VCaP (cell line): ENCODE measurements at regions not wholly inside any gene's neighbourhood (a gene's known extent, or its start where the extent isn't known, plus 50 kb on each side); places are given as distances from the start of the nearest gene placed in this dataset.

ENCODE experiments used
- H3K27ac ChIP-seq: fragments of 450-650 bp; 2 replicates; pipeline ENCODE4 v1.5.1; 2017
- TF ChIP-seq, protein P1 (sequence below): fragments of 450-650 bp; conservative IDR thresholded peaks from 2 replicates; pipeline ENCODE4 v1.5.1; 2017; ENCODE audit warnings: mild to moderate bottlenecking, moderate library complexity

DNA sequence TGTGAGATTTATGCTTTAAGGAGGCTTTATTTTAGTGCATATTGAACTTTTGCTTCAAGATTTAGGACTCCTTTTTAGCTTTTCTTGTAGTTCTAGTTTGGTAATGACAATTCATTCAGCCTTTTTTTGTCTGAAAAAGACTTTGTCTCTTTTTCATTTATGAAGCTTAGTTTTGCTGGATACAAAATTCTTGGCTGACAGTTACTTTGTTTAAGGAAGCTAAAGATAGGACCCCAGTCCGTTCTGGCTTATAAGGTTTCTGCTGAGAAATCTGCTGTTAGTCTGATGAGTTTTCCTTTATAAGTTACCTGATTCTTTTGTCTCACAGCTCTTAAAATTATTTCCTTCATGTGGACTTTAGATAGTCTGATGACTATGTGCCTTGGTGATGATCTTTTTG, 142.8 kb upstream of the B3GAT2 start:
- H3K27ac ChIP-seq: no peak overlapping the region
- TF ChIP-seq, protein P1, sequence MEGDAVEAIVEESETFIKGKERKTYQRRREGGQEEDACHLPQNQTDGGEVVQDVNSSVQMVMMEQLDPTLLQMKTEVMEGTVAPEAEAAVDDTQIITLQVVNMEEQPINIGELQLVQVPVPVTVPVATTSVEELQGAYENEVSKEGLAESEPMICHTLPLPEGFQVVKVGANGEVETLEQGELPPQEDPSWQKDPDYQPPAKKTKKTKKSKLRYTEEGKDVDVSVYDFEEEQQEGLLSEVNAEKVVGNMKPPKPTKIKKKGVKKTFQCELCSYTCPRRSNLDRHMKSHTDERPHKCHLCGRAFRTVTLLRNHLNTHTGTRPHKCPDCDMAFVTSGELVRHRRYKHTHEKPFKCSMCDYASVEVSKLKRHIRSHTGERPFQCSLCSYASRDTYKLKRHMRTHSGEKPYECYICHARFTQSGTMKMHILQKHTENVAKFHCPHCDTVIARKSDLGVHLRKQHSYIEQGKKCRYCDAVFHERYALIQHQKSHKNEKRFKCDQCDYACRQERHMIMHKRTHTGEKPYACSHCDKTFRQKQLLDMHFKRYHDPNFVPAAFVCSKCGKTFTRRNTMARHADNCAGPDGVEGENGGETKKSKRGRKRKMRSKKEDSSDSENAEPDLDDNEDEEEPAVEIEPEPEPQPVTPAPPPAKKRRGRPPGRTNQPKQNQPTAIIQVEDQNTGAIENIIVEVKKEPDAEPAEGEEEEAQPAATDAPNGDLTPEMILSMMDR: no peak

DNA sequence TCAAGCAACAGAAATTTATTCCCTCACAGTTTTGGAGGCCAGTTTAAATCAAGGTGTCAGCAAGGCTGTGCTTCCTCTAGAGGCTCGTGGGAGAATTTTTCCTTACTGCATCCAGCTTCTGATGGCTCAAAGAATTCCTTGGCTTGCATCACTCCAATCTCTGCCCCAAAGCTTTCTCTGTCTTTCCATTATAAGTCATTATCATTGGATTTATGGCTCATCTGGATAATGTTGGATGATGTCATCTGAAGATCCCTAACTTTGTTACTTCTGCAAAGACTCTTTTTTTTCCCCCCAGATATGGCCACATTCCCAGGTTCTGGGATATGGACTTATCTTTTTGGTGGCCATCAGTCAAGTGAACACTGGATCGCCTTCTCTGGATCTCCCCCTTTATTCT, 146.3 kb upstream of the B3GAT2 start:
- H3K27ac ChIP-seq: no peak overlapping the region
- TF ChIP-seq, protein P1: no peak

DNA sequence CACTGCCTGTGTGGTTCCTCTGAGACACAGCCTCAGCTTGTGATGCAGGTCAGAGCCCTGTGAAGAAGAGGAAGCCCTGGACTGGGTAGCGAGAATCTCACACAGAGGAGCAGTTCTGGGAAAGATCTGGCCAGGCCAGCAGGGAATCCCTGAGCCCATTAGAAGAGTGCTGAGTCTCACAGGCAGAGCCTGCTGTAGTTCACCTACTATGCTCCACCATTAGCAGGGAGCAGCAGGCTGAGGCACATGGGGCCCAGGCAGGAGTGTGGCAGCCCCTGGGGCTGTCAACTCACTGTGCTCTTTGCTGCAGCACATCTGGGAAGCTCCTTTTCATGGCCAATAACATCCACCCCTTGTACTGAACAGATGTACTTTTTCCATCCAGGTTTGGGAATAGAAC, 146.8 kb upstream of the B3GAT2 start:
- TF ChIP-seq, protein P1: no peak
- H3K27ac ChIP-seq: no peak overlapping the region

DNA sequence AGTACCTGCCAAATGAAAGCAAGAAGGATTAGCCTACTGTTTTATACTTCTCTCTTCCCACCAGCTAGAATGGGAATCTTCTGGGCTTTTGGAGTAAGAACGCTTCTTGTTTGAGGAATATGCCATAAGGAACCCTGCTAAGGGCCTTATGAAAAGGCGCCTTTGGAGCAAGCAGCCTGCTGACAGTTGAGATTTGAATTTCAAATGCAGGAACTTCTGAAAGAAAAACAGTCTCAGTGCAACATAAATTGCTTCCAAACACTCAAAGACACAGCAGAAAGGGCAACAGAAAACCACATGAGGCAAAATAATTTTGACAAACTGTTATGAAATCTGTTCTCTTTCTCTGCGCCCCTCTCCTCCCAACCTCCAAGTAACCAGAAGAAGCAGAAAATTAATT, 149.4 kb upstream of the B3GAT2 start:
- no peak overlapping the region for H3K27ac ChIP-seq
- TF ChIP-seq, protein P1: no peak

DNA sequence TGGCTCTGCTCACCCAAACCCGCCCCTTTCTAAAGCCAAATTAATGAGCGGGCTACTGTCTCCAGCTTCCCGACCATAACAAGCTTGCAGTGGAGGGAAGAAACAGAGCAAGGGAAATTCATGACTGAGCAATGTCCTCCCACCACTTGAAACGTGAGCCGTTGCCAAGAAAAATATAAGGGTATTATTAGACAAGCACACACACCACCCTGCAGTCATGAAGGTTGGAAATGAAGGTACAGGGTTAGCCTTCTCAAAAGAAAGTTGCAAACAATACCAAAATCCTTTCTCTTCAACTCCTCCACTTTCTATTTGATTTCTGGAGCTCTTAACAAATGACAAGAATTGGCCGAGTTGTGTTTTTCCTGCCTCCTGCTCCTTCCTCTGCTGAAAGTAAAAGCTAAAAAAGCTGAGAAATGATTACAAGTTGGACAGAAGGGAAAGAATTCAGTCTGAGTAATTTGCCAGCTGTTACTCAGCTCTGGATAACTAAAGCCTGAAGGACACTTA, 151.1 kb upstream of the B3GAT2 start:
- no peak overlapping the region for H3K27ac ChIP-seq
- TF ChIP-seq, protein P1: no peak

DNA sequence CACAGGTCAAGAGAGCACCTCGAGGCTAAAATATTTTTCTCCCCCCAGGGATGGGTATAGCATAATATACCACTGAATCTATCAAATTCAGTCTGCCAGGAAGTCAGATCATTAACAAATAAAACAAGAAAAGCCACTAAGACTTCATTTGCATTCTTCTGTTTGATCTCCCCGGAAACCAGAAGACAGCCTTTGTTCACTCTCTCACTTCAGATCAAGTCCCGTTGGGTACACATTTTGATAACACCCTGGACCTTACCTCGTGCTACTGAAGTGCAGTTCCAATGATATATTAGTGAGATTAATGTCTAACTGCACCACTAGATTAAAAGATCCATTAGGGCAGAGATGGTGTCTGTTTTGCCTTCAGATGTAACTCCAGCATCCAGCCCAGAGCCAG, 157.7 kb upstream of the B3GAT2 start:
- H3K27ac ChIP-seq: no peak overlapping the region
- TF ChIP-seq, protein P1: no peak

DNA sequence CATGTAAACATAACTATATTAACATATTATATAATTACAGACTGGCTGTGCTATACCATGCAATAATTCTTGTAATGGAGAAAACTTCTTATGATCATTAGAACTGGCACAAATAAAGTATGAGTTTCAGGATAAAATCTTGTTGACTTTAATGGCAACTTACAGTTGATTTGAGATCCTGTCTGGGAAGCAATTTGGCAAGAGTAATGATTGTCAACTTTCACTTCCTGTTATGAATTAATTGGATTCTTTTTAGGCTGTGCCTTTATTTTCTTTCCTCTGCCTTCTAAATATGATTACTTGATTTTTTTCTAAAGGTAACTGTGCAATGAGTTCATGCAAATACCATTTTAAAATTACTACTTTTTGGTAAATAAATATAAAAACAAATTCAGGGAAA, 158.1 kb upstream of the B3GAT2 start:
- no peak overlapping the region for H3K27ac ChIP-seq

More for the DNA sequence above, 158.1 kb upstream of the B3GAT2 start:
- TF ChIP-seq, protein P1: no peak
